A673 (cell line): ENCODE measurements at regions not wholly inside any gene's neighbourhood (a gene's known extent, or its start where the extent isn't known, plus 50 kb on each side); places are given as distances from the start of the nearest gene placed in this dataset.

Source experiments
- BruUV-seq: library from RNA; stranded (reverse); fragments of 400-500 nt; replicated peaks from 2 replicates; lab custom pipeline; 2021; lab: Mats Ljungman, UMichigan
- CTCF ChIA-PET: fragments of 300-600 bp; sonication (Branson Sonifier 250); formaldehyde crosslinking; loops from one replicate; lab custom pipeline; 2022; ENCODE audit warnings: antibody characterized with exemption; lab: Charles Lee
- POLR2A ChIA-PET: fragments of 300-600 bp; sonication (Branson Sonifier 250); formaldehyde crosslinking; loops from one replicate; lab custom pipeline; 2022; ENCODE audit warnings: antibody characterized with exemption; ENCODE audit not compliant: low non-redundant PET; lab: Charles Lee
- DNase-seq: peaks from one replicate; pipeline ENCODE4 v3.0.0-alpha.2; 2015; ENCODE audit warnings: low spot score
- H3K27ac ChIP-seq: fragments of 200-600 bp; sonication (generic); 2 replicates; pipeline ENCODE4 v1.5.1; 2016; ENCODE audit warnings: mixed run types, low read depth, mild to moderate bottlenecking, mixed read lengths, antibody characterized with exemption, low read length; ENCODE audit not compliant: poor library complexity, severe bottlenecking
- H3K27me3 ChIP-seq: fragments of 200-600 bp; sonication (generic); replicated peaks from 2 replicates; pipeline ENCODE4 v1.6.1; 2017; ENCODE audit warnings: mixed run types, low read depth, mild to moderate bottlenecking, mixed read lengths, antibody characterized with exemption, low read length; ENCODE audit not compliant: insufficient read depth, poor library complexity
- H3K36me3 ChIP-seq: fragments of 200-600 bp; sonication (generic); 2 replicates; pipeline ENCODE4 v1.6.1; 2016; ENCODE audit warnings: mixed run types, mild to moderate bottlenecking, mixed read lengths, antibody characterized with exemption, low read length; ENCODE audit not compliant: insufficient read depth, poor library complexity, severe bottlenecking
- H3K4me1 ChIP-seq: fragments of 200-600 bp; sonication (generic); 2 replicates; pipeline ENCODE4 v1.6.1; 2017; ENCODE audit warnings: mixed run types, mild to moderate bottlenecking, mixed read lengths, antibody characterized with exemption, low read length; ENCODE audit not compliant: insufficient read depth, poor library complexity, severe bottlenecking
- H3K4me3 ChIP-seq: fragments of 200-600 bp; sonication (generic); 2 replicates; pipeline ENCODE4 v1.5.1; 2016; ENCODE audit warnings: low read depth, mixed run types, mild to moderate bottlenecking, mixed read lengths, low read length; ENCODE audit not compliant: poor library complexity, severe bottlenecking
- H3K9me3 ChIP-seq: fragments of 200-600 bp; sonication (generic); 2 replicates; pipeline ENCODE4 v1.6.1; 2016; ENCODE audit warnings: mixed run types, low read depth, mild to moderate bottlenecking, mixed read lengths, antibody characterized with exemption, low read length; ENCODE audit not compliant: poor library complexity, severe bottlenecking
- EZH2 ChIP-seq: fragments of 200-600 bp; sonication (generic); IDR thresholded peaks from 2 replicates; pipeline ENCODE4 v1.6.1; 2017; ENCODE audit warnings: borderline replicate concordance, low read depth, mild to moderate bottlenecking, mixed read lengths, antibody characterized with exemption, low read length; ENCODE audit not compliant: poor library complexity, severe bottlenecking
- intact Hi-C: fragments of 100-400 bp; cut with micrococcal nuclease; formaldehyde crosslinking; loops from one replicate; pipeline ENCODE4 v1.10.0; 2022; ENCODE audit not compliant: unreplicated experiment
- TF ChIP-seq, protein P1 (sequence below): fragments of 300-800, 200-600 bp; sonication (generic); conservative IDR thresholded peaks from 2 replicates; pipeline ENCODE4 v1.5.1; 2017; ENCODE audit warnings: low read depth, mild to moderate bottlenecking, antibody characterized with exemption, low read length, moderate library complexity, mixed read lengths

DNA sequence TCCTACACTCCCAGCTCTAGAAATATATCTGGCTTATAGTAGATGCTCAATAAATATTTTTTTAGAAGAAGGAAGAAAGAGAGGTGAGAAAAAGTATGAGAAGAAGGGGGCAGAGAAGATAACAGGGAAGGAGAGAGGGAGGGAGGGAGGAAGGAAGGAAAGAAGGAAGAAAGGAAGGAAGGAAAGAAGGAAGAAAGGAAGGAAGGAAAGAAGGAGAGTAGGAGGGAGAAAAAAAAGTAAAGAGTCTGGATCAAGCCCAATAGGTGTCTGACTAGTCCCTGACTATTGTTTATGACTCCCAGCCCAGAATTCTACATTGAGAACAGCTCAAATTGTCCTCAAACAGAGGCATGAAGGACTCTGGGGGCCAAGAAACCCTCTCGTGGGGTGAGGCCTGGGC lies 83.9 kb downstream of the THNSL2 start:
- intact Hi-C loops: no loop called here
- no peaks in the 10 kb centered on the region for H3K9me3 ChIP-seq
- H3K4me1 ChIP-seq: no peaks in the 10 kb centered on the region
- DNase-seq: no peak
- H3K36me3 ChIP-seq: no peaks in the 10 kb centered on the region
- CTCF ChIA-PET: no interaction called here
- TF ChIP-seq EZH2: no peak
- TF ChIP-seq, protein P1, sequence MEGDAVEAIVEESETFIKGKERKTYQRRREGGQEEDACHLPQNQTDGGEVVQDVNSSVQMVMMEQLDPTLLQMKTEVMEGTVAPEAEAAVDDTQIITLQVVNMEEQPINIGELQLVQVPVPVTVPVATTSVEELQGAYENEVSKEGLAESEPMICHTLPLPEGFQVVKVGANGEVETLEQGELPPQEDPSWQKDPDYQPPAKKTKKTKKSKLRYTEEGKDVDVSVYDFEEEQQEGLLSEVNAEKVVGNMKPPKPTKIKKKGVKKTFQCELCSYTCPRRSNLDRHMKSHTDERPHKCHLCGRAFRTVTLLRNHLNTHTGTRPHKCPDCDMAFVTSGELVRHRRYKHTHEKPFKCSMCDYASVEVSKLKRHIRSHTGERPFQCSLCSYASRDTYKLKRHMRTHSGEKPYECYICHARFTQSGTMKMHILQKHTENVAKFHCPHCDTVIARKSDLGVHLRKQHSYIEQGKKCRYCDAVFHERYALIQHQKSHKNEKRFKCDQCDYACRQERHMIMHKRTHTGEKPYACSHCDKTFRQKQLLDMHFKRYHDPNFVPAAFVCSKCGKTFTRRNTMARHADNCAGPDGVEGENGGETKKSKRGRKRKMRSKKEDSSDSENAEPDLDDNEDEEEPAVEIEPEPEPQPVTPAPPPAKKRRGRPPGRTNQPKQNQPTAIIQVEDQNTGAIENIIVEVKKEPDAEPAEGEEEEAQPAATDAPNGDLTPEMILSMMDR: no peak
- no peak overlapping the region for H3K4me3 ChIP-seq
- H3K27me3 ChIP-seq: peaks cover 3% of the 10 kb centered on the region
- POLR2A ChIA-PET: no interaction called here
- no peak overlapping the region for H3K27ac ChIP-seq
- BruUV-seq: no TSS peak

DNA sequence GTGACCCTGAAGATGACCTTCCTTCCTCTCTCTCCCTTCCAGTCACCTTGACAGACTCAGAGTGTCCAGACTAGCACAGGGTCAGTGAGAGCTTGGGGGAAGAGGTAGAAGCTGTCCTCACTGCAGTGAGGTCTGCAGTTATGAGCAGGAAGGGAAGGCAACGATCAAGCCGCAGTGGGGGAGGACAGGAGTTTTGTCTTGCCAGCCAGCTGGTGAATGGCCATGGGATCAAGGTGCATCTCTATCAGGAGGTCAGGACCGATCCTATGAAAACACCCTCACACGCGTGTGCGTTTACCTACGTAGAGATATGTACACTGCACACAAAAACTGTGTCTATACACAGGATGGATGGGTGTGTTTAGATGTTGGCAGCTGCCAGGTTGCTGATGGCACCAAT lies 83.2 kb downstream of the THNSL2 start:
- Histone ChIP-seq H3K4me3 (no peak overlapping the region), H3K9me3 (no peaks in the 10 kb centered on the region), H3K4me1 (no peaks in the 10 kb centered on the region), H3K27me3 (no peaks in the 10 kb centered on the region), H3K36me3 (no peaks in the 10 kb centered on the region), H3K27ac (no peak overlapping the region)
- TF ChIP-seq, protein P1: no peak
- no peak for TF ChIP-seq EZH2
- ChIA-PET POLR2A (no interaction called here), CTCF (interaction anchor here (0.6 kb wide), 2 partner anchors 62 to 110 kb away, joined by 5 to 8 read pairs; no protein-coding TSS in a partner anchor)
- BruUV-seq: no TSS peak
- intact Hi-C loops: no loop called here
- no peak for DNase-seq

DNA sequence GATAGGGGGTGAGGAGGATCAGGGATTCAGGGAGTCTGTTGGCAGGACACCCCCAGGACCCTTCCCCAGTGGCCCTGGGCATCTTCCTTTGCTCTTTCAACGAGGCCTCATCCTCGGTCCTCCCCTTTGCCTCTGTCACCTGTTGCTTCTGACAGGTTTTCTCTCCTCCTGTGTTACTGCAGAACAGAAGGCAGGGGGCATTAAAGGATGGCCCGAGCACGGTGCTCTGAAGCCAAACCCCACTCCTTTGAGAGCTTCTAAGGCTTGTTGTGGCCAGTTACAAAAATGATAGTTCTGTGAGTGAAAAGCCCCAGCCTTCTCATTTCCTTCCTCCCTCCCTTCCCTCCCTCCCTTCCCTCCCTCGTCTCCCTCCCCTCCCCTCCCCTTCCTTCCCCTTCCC lies 82.5 kb downstream of the THNSL2 start:
- POLR2A ChIA-PET: no interaction called here
- intact Hi-C loops: no loop called here
- Histone ChIP-seq H3K27me3 (no peaks in the 10 kb centered on the region), H3K36me3 (no peaks in the 10 kb centered on the region), H3K4me3 (no peak overlapping the region), H3K27ac (no peak overlapping the region), H3K9me3 (no peaks in the 10 kb centered on the region), H3K4me1 (no peaks in the 10 kb centered on the region)
- no peak for TF ChIP-seq EZH2
- TF ChIP-seq, protein P1: no peak
- no peak for DNase-seq
- CTCF ChIA-PET: no interaction called here
- BruUV-seq: no TSS peak
